ENCODE measurements at regions not wholly inside any gene's neighbourhood (a gene's known extent, or its start where the extent isn't known, plus 50 kb on each side); places are given as distances from the start of the nearest gene placed in this dataset.

DNA sequence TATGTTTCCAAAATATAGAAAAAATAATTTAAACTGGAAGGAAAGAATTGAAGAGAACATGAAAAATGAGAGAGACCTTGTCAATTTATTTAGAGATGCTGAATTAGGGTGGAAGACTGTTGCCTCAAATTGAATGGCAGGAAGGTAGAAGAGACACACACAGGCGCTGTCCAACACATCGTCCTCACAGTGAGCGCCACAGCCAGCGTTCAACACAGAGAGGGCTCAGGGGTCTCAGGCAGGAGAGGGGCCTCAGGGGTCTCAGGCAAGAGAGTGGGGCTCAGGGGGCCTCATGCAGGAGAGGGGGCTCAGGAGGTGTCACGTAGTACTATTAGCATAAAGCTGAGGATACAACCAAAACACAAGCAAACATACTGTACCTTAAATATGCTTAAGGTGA is 65.7 kb downstream of the TMEM18 start:
- no peak for DNase-seq (ENCODE audit: low spot score)

- DNase-seq (ENCODE audit: low spot score) = no peak
Measured at GRCh38 chr2:610491-610890, 66.7 kb downstream of the TMEM18 start.

DNA sequence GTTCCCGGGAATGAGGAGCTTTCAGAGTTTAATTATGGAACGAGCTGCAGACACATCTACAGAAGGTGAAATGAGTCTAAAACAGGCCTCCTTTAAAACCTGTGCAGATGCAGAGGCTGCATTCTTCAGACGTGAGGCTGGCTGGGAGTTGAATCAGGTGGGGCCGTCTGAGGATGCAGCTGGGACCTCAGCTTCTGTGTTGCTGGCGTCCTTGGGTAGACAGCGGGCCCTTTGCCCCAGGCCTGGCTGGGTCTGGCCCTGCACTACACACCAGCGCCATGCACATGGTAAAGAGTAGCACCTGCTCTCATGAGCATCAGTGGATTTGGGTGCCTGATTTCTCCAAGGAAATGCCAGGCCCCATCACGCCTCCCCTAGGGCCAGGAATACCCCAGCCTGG is 67.3 kb downstream of the TMEM18 start:
- DNase-seq (ENCODE audit: low spot score) = no peak

DNA sequence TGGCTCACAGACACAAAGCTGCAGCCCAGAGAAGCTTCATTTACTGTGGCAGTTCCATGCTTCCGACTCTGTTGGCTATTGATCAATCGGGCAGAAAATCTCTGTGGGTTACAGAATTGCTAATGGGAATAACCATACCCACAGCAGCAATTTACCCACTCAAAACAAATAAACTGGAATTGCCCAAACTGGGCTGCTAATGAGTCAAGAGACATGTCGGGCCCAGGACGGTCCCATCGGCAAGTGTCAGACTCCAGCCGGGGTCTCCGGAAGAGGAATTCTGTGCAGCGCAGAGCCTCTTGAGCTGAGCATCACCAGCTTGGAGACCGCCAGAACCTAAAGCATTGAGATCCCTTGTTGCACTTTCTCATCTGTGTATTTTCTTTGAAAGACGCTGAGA is 67.8 kb downstream of the TMEM18 start:
- DNase-seq (ENCODE audit: low spot score) = no peak

DNA sequence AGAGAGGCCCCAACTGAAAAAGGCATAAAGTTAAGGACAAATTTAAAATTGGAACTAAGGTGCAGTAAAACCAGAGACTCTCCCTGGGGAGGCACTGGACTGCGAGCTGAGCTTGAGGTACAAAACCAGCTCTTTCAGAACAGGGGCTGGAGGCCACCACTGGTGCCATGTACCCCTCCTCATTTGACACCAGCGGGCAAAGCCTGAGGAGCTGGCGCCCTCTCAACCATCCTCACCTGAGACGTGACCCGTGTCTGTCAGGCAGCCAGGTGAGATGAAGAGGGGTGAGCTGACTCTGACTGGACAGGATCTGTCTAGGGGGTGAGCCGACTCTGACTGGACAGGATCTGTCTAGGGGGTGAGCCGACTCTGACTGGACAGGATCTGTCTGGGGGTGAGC is 68.5 kb downstream of the TMEM18 start:
- no peak for DNase-seq (ENCODE audit: low spot score)

DNA sequence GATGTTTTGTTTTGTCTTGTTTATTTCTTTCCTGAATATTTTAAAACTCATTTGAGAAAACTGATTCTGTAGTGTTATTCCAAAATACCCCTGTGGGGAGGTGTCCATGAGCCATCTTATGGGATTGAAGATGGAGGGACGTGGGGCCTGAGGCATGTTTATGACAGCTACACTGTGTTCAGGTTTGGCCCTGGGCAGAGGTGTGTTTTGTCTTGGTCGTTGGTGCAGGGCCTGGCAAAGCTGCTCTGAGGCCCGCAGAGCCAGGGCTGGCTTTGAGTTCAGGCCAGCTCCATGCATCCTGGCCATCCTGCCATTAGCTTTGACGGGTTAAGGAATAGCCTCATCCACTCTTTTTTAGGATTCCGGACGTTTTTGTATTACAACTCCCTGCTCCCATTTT is 68.9 kb downstream of the TMEM18 start:
- DNase-seq (ENCODE audit: low spot score) = no peak

GRCh38 chr2:607709-608108 is 69.5 kb downstream of the TMEM18 start:
- DNase-seq (ENCODE audit: low spot score) = no peak

GRCh38 chr2:607172-607571 is 70.0 kb downstream of the TMEM18 start:
- DNase-seq (ENCODE audit: low spot score) = no peak

DNA sequence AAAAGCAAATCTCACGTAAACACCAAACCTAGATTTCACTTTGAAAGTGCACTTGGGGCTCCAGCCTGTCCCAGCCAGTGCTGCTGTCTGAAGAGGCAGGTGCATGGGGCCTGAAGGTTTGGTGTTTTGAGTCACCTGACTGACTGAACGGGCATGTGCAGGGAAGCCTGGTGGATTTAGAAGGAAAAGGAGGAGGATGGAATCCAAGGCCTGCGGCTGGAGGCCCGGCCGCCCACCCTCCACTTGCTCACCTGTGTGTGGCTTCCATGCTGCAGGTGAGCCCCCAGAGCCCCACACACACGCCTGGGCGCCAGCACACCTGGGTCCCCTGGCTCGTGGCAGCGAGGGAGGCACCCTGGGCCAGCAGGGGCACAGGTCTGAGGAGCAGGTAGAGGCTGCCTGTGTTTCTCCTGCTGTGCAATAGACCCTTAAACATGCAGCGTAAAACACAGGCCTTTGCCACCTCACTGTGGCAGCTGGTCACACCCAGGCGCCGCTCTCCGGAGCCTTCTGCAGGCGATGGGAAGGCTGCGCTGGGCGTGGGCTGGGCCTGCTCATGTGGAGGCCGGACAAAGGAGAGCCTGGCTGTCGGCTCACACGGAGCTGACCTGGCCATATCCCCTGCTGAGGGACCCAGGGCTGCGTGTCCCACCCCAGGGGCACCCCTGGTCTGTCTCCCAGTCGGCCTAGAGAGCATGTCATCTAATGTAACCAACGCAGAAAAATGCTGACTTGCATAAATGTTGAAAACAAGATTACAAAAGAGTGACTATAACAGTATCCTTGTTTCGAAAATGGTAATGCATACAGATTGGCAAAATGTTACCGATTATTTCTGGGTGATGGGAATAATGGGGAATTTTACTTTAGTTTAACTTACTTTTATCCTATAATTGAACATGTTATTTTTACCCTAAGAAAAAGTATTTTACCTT is 71.3 kb downstream of the TMEM18 start:
- no peak for DNase-seq (ENCODE audit: low spot score)

- DNase-seq (ENCODE audit: low spot score) = no peak
Measured at GRCh38 chr2:604854-605524, 72.2 kb downstream of the TMEM18 start.

DNA sequence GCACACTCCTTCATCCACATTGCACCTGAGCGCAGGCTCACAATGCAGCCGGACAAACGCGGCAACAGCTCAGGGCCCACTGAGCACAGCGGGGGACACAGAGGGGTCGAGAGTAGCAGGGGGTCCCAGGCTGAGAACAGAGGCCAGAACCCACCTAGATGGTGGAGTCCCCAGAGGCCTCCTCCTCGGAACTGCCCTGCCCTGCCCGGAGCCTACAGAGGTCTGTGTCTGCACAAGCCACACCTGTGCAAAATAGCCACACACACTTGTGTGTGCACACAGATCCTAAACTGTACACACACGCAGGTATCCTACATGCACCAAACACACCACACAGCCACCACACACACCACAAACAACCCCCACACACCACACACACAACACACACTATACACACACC is 72.8 kb downstream of the TMEM18 start:
- DNase-seq (ENCODE audit: low spot score) = no peak

- peak; percentile 4 for DNase-seq (ENCODE audit: low spot score)
Measured at GRCh38 chr2:603869-604268, 73.3 kb downstream of the TMEM18 start.

DNA sequence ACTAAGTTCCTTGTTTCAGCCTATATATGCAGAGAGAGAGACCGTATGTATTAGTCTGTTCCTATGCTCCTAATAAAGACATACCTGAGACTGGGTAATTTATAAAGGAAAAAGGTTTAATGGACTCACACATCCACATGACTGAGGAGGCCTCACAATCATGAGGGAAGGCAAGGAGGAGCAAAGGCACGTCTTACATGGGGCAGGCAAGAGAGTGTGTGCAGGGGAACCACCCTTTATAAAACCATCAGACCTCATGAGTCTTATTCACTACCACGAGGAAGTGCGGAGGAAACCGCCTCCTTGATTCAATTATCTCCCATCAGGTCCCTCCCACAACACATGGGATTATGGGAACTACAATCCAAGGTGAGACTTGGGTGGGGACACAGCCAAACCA is 73.8 kb downstream of the TMEM18 start:
- no peak for DNase-seq (ENCODE audit: low spot score)

- no peak for DNase-seq (ENCODE audit: low spot score)
Measured at GRCh38 chr2:602571-603359, 74.4 kb downstream of the TMEM18 start.

DNA sequence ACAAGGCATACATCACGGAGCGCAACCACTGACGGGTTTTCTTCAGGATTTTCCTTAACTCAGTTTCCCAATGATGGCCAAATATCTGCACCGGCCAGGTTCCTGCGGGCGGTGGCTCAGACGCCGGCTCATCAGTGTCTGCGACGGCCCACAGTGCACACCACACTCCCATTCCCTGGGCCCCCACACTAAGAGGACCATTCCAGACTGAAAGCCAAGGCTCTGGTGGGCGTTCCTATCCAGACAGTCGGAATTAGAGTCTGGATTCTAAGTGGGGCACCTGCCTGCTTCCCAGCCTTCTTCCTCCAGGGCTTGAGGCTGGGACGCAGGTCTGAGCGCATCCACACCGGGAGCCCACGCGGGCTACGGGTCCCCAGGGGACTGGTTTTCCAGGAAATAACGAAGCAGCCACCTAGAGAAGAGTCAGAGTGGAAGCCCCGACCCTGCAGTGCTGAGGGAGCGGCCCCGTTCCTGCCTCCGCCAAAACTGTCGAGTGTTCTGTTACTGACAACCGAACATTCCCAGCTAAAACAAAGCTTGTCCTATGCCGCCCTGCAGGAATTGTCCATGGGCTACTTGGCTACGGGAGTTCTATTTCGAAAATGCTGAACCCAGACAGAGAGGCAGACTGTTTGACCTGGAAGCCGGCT is 75.3 kb downstream of the TMEM18 start:
- no peak for DNase-seq (ENCODE audit: low spot score)

- DNase-seq (ENCODE audit: low spot score) = no peak
Measured at GRCh38 chr2:601387-601698, 75.9 kb downstream of the TMEM18 start.

GRCh38 chr2:600542-601386 is 76.4 kb downstream of the TMEM18 start:
- no peak for DNase-seq (ENCODE audit: low spot score)

- no peak for DNase-seq (ENCODE audit: low spot score)
Measured at GRCh38 chr2:599601-600000, 77.6 kb downstream of the TMEM18 start.

DNA sequence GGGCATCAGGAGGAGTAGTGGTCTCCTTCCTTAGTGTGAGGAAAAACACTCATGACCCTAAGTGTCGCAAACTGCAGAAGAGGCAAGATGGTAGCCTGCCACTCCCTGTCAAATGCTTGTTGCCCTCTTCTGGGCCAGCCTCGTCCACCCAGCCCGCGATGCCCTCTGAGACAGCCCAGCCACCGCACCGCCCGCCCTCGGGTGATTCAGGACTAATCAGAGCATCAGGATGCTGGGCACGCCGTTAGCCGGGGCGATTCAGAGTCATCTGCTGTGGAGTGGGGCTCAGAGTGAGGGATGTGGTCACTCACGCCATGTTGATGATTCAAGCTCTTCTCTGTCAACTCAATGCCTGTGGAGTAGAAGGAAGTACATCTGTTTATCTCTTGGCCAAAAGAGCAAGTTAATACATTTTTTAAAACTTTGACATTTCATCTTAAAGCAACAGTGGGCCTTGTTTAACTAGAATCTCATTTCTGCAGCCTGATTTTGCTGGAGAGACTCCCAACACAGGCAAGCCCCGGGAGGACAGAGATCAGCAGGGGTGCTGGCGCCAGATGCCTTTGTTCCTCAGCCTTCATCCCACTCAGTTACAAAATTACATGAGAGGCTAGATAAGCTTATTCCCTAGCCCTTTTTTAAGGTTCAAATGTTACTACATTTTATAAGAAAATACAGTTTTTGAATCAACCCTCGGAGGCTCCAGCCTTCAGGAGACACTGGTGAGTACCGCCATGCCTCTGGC is 79.0 kb downstream of the TMEM18 start:
- peak; percentile 4 for DNase-seq (ENCODE audit: low spot score)
